HG03175 (cell line): ENCODE measurements at regions not wholly inside any gene's neighbourhood (a gene's known extent, or its start where the extent isn't known, plus 50 kb on each side); places are given as distances from the start of the nearest gene placed in this dataset.

Experiments
- ATAC-seq: cut with Tn5 transposase; IDR thresholded peaks from one replicate; pipeline ENCODE4 v1.9.1; 2021; ENCODE audit warnings: mild to moderate bottlenecking, moderate library complexity; ENCODE audit not compliant: unreplicated experiment

DNA sequence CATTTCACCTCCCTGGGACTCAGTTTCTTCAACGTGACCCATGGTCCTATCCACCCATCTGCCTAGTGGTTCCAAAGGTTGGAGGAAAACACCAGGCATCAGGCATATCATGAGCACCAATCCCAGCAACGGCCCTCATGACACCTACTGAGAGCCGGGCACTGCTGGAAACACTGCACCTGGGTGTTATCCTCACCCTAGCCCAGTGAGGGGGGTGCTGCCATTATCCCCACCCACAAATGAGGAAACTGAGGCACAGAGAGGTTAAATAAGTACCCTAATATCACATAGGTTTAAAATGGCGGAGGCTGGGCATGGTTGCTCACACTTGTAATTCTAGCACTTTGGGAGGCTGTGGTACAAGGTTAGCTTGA is 206.9 kb downstream of the MATN1 start:
- ATAC-seq = no peak

DNA sequence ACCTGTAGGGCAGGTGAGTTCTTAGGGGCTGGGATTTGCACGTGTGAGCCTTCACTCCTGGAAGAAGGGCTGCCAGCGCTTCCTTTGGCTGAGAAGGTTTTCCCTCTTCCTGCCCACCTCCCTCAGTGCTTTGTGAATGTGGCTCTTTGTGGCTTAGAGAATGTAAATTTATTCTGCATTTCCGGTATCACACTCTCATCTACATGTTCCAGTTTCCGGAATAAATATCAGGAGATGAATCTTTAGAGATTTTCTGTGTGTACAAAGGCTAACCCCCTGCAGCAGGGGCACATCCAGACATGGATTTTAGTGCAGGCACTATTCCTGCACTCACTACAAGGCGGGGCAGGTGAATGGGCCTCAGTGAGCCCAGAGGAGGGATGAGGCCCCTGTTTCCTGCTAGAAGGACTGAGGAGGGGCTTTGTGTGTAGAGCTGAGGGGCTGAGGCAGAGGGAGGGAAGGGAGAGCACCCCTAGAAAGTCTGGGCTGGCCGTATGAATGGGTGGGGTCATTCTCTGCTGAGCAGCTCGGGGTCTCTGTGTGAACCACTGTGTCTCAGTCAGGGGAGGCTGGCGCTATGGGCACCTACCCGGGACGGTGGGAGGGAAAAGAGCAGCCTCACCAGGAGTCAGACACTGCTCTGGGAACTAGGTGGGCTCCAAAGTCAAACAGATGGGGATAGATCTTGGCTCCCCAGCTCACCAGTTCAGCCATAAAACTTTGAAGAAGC is 207.5 kb downstream of the MATN1 start:
- no peak for ATAC-seq

DNA sequence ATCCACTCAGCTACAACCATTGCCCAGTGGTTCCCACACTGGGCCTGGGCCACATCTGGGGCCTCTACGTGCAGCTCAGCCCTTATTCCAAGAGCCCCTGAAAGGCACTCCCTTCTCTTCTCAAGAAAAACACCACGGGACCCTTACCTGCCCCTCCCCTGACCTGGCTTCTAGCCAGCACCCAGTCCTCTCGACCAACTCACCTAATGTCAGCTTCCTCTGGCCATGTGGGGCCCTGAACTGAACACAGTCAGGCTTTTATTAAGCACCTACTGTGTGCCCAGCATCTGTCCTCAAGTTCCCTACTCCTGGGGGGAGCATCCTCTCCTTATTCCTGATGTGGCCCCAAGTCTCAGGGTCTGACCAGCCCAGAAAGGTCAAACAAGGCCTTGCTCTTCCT is 208.4 kb downstream of the MATN1 start:
- no peak for ATAC-seq

DNA sequence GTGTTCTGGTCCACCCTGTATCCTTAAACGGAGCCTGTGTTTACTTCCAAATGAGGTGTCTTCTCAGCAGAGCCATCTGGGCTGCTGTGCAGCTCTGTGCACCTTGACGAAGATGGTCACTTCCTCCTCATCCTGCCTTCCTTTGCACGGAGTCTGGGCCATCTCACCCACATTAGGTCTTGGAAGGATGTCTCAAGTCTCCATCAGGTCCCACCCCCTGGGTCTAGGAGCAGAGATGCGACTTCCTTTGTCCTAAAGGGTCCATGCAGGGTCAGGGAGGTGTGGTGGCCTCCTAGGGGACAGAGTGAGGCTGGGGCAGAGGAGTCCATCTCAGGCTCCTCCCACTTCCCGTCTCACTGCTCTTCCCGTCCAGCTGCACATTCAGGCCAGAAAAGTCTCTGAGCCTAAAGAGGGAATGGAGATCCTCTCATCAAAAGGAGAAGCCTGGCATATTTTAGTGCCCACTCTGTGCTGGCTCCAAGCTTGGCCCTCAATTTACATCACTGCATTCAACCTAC is 209.2 kb downstream of the MATN1 start:
- ATAC-seq = no peak

DNA sequence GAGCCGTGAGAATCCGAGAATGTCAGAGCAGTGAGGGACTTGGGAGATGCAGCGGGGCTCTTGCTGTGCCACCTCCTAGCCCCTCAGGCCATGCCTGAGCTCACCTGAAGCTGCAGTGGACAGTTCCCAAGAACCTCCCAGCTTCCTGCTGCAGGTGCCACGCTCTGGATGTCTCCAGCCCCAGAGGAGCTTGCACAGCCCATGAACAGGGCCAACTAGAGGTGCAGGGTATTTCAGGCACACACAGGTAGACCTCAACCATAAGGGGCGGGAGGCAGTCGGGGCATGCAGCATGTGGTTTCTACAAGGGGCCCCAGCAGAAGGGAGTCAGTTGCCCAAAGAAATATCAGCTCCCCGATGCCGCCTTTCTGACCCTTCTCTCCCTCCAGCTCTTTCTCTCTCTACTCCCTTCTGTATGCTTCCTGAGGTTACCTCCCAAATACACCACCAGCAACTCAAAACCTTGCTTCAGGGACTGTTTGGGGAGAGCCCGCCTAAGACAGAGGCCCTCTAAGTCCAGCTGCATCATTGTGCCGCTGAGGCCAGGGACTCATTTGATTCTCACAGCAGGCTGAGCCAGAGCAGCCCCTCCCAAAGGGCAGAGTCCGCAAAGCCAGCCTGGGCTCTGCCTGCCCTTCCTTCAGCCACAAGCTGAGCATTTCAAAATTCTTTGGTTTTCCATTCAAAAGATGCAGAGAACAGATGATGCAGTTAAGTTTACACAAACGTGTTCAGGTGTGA is 209.8 kb downstream of the MATN1 start:
- ATAC-seq = no peak

DNA sequence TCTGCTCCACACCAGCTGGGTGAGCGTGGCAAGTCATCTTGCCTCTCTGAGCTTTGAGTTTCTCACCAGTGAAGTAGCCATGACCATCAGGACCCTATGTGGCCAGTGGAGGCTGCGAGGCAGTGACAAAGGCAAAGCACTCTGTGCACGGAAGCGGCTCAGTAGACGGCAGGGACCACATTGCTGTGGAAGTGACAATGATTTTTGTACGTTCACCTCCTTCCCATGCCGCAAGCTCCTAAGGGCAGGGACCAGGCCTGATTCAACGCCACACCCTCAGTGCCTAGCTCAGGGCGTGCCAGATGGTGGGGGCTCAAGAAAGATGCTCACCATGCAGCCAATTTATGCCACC is 210.5 kb downstream of the MATN1 start:
- no peak for ATAC-seq

DNA sequence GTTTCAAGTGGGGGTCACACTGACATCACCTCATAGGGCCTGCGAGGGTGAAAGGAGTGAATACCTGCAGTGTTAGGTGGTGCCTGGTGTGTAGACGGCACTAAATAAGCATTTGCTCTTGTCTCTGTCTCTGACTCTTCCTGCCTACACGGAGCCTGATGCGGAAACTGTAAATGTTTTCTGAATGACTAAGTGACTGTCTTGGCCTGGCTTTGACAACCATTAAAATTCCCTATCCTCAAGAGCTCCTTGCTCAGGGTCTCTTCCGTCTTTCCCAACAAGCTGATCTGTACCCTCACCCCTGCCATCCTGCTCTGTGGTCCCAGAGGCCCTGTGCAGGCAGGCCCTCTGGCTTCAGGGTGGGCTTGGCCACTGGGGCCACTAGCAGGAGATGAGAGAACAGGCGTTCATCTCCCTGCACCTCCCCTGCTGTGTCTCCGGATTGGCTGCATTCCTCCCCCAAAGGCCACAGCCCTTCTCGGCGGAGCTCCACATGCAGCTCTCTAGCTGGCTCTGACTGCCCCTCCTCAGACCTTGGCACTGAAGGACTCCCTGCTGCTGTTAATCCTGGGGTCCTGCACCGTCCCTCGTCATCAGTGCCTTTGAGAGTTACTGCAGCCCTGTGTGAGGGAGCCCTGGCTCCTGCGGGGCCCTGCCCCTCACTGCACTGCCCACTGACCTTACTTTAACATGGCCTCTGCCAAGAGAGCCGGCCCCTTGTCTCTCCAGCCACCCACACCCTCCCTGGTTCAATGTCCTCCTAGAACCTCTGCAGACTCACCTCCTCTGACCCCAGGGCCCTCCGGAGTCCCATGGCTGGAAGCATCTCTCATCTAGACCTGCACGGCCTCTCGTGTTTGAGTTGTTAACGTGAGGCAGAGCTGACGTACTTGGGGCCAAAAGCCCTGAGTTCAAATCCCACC is 211.1 kb downstream of the MATN1 start:
- ATAC-seq = no peak

DNA sequence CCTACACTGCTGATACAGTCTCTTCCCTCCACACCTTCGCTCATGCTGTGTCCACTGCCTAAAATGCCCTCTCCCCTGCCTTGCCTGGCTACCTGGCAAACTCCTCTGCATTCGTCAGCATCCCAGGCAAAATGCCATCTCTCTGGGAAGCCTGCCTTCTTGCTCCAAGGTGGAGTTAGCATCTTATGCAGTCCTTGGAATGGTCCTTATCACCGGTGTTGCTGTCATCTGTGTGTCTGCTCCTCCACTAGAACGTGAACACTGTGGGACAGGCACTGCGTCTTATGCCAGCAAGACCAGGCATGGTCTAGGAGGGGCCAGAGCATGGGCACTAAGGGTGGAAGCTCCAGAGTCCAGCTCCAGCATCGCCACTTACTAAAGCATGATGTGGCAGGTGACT is 211.8 kb downstream of the MATN1 start:
- ATAC-seq = no peak

DNA sequence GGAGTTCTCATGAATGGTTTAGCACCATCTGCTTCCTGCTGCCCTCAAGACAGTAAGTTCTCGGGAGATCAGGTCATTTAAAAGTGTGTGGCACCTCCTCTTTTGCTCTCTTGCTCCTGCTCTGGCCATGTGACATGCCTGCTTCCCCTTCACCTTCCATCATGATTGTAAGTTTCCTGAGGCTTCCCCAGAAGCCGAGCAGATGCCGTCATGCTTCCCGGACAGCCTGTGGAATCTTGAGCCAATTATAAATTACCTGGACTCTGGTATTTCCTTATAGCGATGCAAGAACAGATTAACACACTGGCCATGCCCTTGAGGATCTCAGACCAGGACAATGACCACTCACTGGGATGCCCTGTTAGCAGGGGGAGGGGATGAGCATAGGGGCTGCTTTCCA is 212.3 kb downstream of the MATN1 start:
- ATAC-seq = no peak

DNA sequence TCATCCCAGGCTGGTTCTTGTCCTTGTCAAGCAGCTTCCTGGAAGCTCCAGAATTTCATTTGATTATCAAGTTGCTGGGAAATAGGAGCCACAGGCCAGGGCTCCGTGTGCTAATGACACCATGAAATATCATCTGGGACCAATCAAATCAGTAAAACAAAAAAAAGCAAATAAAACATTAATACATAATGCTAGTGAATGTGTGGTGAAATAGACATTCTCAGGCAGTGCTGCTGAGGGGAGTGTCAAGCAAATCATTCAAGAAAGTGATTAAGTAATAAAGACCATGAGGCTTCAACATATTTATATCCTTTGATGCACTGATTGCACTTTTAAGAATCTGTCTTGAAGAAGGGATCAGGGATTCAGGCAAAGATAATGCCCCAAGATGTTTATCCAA is 213.7 kb downstream of the MATN1 start:
- no peak for ATAC-seq

DNA sequence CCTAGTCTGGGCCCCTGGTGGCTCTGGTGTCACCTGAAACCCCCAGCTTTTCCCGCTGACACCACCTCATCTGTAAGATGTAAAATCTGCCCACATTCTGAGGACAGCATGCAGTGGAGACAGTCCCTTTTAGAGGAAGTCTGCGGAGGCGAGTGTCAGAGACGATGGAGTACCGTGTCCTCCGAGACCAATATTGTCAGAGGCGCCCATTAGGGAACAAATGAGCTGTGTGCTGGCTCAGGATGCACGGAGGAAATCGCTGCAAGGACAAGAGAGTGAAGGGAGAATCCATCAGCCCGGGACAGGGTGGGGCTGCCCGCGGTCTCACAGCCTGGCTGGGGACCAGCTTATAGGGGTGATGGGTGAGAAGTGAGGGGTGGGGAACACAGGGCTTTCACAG is 214.8 kb downstream of the MATN1 start:
- no peak for ATAC-seq

DNA sequence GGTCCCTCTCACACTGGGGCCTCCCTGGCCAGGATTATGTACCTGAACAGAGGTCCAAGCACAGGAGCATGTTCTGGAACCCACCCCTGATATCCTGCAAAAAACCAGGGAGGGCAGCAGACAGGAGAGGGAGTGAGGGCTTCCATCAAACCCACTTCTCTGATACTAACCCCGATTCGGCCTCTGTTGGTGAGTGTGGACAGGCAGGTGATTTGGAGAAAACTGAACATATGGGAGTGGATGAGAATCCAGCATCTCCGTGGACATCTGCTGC is 215.3 kb downstream of the MATN1 start:
- no peak for ATAC-seq

DNA sequence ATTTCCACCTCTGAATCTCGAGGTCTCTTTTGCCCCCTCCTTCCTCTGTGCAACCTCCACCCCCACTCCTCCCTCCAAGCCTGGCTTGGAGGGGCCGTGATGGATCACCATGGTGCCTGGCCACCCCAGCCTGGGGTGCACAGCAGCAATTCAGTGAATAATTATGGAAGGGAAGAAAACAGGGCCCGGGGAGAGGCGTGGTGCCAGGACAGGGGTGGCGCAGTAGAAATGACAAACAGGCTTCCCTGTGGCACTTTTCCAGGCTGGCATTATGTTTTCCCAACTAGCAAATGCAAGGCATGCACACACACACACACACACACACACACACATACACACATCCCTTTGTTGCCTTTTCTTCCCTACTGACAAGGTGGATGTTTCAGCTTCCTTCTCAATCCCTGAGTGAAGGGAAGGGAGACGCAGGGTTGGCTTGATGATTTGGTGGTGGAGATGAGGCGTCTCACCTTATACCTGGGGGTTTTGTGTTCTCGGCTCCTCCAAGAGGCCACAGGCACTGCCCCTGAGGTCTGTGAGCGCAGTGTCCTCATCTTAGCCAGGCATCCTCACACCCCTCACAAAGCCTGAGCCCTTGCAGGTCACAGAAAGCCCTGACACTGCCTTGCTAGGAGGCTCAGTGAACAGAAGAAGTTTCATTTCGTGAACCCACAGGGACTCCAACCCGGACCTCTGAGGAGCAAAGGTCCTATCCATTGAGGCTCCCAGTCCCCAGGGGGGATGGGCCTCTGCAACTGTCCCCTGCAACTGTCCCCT is 215.8 kb downstream of the MATN1 start:
- no peak for ATAC-seq

DNA sequence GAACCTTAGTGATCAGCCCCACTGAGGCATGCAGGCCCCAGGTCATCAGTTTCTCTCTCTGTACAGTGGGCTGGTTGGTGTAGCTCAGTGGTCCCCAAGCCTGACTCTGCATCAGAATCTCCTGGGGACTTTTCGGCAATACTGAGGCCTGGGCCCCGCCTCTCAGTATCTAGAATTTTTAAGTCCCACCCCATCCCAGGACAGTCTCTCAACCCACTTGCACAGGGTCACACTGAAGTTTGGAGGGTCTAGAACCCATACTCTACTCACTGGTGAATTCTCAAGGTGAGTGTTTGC is 216.4 kb downstream of the MATN1 start:
- ATAC-seq = no peak

DNA sequence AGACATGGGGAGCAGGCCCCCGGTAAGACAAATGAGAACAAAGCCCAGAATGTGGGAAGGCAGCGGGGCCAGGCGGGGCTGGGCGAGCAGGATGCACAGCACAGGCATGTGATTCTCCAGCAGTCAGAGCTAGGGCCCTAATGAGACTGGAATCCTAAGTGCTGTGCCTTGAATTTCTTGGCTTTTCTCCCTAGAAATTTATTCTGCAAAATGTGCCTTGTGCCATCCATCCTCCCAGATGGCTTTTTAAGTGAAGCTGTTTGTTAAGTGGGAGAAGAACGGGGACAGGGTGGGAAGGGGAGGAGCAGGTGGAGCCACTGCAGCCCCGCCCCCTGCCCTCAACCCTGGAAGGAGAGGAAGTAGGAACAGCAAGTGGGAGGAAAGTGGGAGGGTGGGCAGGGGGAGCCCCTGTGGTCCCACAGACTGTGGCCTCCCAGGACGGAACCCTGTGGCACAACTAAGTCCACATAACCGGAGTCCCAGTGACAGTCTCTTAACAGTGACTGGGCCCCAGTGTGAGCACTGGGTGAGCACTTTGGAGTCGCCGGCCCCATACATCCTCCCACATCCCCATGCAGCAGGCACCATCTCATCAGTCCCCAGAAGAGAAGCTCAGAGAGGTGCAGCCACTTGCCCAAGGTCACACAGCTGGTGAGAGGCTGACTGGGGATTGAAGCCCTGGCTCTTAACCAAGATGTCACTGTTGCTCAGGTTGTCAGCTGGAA is 216.9 kb downstream of the MATN1 start:
- ATAC-seq = no peak

DNA sequence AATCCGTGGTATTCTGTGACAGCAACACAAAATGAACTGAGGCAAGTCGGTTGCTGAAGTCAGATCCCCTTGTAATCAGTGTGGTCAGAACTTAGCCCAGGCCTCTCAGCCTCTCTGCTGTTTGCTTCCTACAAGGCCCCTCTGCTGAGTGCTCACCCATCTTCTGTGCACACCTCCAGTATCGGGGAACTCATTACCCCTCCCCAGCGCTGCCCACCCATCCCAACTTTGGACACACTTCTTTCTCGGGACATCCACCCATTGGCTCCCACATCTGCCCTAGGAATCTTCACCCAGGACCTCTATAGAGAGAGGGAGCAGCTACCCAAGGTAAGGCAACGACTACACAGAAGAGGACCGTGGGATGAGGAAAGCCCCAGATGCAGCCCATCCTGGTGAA is 217.5 kb downstream of the MATN1 start:
- ATAC-seq = no peak

DNA sequence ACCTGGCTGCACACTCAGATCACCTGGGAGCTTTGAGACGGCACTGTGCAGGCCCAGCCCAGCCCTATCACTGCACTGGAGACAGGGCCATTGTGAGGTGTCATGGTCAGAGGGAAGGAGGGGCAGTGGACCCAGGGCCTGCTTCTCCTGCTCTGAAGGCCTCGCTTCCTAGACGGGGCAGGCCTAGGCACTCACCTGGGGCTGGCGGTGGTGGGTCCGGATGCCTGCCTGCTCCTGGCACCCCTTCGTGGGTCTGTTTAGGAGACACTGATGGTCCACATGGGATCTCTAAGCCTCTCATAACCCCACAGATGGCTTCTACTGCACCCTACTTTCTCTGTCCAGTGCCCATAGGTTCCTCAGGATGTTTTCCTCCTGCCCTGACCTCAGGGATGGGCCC is 230.9 kb downstream of the MATN1 start:
- no peak for ATAC-seq

DNA sequence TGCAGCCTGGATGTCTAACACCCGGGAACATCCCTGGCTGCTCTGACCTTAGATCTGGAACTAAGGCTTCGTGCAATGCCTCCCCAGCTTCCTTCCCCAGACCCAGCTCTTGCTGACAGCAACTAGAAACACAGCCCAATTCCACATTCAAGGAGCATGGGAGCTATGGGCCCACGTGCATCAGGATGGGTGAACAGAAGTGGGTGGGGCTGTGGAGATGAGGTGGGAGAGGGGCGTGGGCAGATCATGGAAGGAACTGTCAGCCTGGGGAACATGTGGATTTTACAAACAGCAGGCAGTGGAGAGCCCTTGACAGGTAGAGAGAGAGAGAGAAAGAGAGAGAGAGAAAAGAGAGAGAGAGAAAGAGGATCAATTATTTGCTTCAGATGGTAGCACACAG is 231.6 kb downstream of the MATN1 start:
- ATAC-seq = no peak

DNA sequence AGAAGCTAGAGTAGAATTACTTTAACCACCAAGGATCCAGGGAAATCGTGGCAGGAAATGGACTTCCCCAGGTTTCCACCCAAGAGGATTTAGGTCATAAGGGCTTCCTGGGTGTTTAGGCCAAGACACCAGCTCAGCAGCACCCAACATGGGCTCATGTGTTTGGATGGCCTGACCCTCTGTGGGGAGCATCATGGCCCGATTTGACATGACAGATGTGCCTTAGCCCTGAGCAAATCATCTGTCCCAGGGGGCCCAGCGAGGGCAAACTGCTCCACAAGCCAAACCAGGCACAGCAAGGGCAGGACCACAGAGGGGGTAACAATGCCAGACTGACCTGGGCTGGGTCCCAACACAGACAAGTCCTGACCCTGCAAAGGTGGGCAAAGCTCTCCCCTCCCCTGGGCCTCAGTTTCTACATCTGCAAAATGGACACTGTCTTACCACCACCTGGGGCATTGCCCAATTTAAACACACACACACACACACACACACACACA is 232.8 kb downstream of the MATN1 start:
- ATAC-seq = no peak

DNA sequence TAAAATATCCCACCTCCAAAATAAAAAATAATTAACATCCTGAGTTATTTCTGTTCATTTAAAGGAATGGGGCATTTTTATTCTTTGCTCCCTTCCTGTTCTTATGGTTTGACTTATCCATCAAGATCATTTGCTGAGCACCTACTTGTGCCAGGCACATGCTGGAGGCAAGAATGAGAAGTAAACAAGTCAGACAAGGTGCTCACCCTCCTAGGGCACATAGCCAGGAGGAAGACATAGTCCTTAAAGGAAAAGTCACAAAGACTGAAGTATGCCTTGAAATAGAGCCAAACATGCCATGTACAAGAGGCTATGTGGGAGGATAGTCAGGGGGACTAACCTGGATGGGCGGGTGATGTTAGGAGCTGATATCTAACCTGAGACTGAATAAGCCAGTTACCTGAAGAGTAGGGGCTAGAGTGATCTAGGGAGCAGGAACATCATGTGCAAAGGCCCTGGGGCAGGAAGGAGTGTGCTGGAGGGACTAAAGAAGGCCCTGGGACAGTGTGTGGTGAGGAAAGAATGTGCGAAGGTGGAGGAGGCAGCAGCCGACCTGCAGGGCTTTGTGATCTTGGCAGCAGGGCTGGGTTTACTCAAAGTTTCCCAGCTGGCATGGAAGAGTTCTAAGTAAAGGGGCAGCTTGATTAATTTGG is 233.5 kb downstream of the MATN1 start:
- no peak for ATAC-seq
